ENCODE measurements at regions not wholly inside any gene's neighbourhood (a gene's known extent, or its start where the extent isn't known, plus 50 kb on each side); places are given as distances from the start of the nearest gene placed in this dataset.

DNA sequence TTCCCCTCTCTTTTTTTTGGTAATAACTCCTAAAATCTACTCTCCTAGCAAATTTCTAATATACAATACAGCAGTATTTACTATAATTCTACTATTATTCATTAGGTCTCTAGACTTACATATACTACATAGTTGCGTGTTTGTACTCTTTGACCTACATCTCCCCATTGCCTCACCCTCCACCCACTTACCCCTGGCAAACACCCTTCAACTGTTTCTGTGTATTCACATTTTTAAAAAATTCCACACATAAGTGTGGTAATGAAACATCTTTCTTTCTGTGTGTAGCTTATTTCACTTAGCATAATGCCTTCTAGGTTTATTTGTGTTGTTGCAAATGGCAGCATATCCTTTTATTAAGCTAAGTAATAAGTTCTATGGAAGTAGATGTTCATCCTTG is 336.0 kb downstream of the CCDC85A start:
- TF ChIP-seq TAF1 (IDR thresholded peaks at IDR 0.05; ENCODE audit: borderline replicate concordance, low read depth, low read length), result no peak
- no peak for TF ChIP-seq POLR2A (IDR thresholded peaks at IDR 0.05; ENCODE audit: low read depth, low read length)

Measured in GM12892 (cell line).